ENCODE measurements at regions not wholly inside any gene's neighbourhood (a gene's known extent, or its start where the extent isn't known, plus 50 kb on each side); places are given as distances from the start of the nearest gene placed in this dataset.

DNA sequence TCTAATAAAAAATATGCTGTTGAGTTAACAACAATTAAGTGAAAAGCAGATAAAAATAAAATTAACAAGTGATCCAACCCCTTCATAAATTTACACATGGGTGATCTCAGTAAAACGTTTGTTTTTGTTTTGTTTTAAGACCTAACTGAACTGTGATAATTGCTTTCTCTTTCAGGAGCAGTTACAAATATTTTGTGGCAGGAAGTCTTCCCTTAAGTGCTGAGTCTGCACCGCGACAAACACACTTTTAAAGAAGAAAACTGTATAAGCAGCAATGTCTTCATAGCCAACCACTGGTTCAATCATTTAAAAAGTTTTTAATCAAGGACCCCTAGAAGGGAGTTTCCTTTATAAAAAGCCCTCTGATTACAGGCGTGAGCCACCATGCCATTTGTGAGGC lies 53.7 kb upstream of the NFKB1 start:
- Histone ChIP-seq H3K27me3 (ENCODE audit: insufficient read depth, low read depth, low read length) (no peaks in the 10 kb centered on the region), H3K79me2 (replicated peaks; ENCODE audit: insufficient read depth, low read length) (no peaks in the 10 kb centered on the region), H3F3A (ENCODE audit: insufficient read depth, low read length, poor library complexity, severe bottlenecking) (no peaks in the 10 kb centered on the region), H3K4me3 (ENCODE audit: low read length) (no peak overlapping the region), H3K36me3 (ENCODE audit: insufficient read depth, low read length) (no peaks in the 10 kb centered on the region), H3K9ac (ENCODE audit: low read length) (no peak overlapping the region), H3K27ac (ENCODE audit: low read length) (no peak overlapping the region), H3K9me2 (ENCODE audit: insufficient read depth, low read length) (no peaks in the 10 kb centered on the region), H3K4me2 (ENCODE audit: low read length) (no peak overlapping the region), H3K9me3 (ENCODE audit: low read length) (no peaks in the 10 kb centered on the region), H4K20me1 (ENCODE audit: insufficient read depth) (no peaks in the 10 kb centered on the region), H2AFZ (ENCODE audit: low read depth, low read length) (no peak overlapping the region)
- TF ChIP-seq TAF1 (IDR thresholded peaks at IDR 0.05; ENCODE audit: low read depth) (no peak), RAD21 (conservative IDR thresholded peaks at IDR 0.05) (no peak), EP300 (conservative IDR thresholded peaks at IDR 0.05; ENCODE audit: poor library complexity, severe bottlenecking) (no peak), MXI1 (conservative IDR thresholded peaks at IDR 0.05; ENCODE audit: poor library complexity, severe bottlenecking) (no peak), SMC3 (conservative IDR thresholded peaks at IDR 0.05; ENCODE audit: poor library complexity) (no peak), POLR2AphosphoS5 (IDR thresholded peaks at IDR 0.05) (no peak), EZH2 (IDR thresholded peaks at IDR 0.05; ENCODE audit: borderline replicate concordance, insufficient read depth, low read length, poor library complexity, severe bottlenecking) (no peak)
- TF ChIP-seq, protein P1, sequence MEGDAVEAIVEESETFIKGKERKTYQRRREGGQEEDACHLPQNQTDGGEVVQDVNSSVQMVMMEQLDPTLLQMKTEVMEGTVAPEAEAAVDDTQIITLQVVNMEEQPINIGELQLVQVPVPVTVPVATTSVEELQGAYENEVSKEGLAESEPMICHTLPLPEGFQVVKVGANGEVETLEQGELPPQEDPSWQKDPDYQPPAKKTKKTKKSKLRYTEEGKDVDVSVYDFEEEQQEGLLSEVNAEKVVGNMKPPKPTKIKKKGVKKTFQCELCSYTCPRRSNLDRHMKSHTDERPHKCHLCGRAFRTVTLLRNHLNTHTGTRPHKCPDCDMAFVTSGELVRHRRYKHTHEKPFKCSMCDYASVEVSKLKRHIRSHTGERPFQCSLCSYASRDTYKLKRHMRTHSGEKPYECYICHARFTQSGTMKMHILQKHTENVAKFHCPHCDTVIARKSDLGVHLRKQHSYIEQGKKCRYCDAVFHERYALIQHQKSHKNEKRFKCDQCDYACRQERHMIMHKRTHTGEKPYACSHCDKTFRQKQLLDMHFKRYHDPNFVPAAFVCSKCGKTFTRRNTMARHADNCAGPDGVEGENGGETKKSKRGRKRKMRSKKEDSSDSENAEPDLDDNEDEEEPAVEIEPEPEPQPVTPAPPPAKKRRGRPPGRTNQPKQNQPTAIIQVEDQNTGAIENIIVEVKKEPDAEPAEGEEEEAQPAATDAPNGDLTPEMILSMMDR (IDR thresholded peaks at IDR 0.05; ENCODE audit: poor library complexity, severe bottlenecking): no peak
- TF ChIP-seq, protein P2, sequence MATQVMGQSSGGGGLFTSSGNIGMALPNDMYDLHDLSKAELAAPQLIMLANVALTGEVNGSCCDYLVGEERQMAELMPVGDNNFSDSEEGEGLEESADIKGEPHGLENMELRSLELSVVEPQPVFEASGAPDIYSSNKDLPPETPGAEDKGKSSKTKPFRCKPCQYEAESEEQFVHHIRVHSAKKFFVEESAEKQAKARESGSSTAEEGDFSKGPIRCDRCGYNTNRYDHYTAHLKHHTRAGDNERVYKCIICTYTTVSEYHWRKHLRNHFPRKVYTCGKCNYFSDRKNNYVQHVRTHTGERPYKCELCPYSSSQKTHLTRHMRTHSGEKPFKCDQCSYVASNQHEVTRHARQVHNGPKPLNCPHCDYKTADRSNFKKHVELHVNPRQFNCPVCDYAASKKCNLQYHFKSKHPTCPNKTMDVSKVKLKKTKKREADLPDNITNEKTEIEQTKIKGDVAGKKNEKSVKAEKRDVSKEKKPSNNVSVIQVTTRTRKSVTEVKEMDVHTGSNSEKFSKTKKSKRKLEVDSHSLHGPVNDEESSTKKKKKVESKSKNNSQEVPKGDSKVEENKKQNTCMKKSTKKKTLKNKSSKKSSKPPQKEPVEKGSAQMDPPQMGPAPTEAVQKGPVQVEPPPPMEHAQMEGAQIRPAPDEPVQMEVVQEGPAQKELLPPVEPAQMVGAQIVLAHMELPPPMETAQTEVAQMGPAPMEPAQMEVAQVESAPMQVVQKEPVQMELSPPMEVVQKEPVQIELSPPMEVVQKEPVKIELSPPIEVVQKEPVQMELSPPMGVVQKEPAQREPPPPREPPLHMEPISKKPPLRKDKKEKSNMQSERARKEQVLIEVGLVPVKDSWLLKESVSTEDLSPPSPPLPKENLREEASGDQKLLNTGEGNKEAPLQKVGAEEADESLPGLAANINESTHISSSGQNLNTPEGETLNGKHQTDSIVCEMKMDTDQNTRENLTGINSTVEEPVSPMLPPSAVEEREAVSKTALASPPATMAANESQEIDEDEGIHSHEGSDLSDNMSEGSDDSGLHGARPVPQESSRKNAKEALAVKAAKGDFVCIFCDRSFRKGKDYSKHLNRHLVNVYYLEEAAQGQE (IDR thresholded peaks at IDR 0.05; ENCODE audit: borderline replicate concordance): no peak

DNA sequence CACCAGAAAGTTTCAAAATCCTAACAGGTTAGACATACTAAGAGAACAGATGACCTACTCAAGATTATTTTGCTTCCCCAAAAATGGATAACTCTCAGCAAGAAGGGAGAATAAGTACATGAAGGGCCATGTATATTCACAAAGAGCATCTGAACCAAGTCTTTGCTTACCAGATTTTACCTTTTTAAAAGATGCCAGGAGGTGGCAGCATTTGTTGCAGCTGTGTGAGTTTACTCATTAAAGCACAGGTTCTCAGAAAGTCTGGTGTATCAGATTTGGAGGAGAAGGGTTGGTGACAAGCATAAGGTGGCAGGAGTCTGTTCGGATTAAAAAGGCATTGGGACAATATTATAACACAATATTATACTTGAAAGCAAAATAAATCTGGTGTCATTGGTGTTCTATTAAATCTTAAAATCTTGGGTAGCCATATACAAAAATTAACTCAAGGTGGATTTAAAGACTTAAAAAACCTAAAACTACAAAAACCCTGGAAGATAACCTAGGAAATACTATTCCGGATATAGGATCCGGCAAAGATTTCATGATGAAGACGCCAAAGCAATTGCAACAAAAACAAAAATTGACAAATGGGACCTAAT lies 51.3 kb upstream of the NFKB1 start:
- Histone ChIP-seq H3K4me3 (ENCODE audit: low read length) (no peak overlapping the region), H2AFZ (ENCODE audit: low read depth, low read length) (no peak overlapping the region), H3K9ac (ENCODE audit: low read length) (no peak overlapping the region), H3K9me2 (ENCODE audit: insufficient read depth, low read length) (no peaks in the 10 kb centered on the region), H3F3A (ENCODE audit: insufficient read depth, low read length, poor library complexity, severe bottlenecking) (no peaks in the 10 kb centered on the region), H3K27me3 (ENCODE audit: insufficient read depth, low read depth, low read length) (no peaks in the 10 kb centered on the region), H3K9me3 (ENCODE audit: low read length) (no peaks in the 10 kb centered on the region), H3K36me3 (ENCODE audit: insufficient read depth, low read length) (no peaks in the 10 kb centered on the region), H3K27ac (ENCODE audit: low read length) (no peak overlapping the region), H3K79me2 (replicated peaks; ENCODE audit: insufficient read depth, low read length) (no peaks in the 10 kb centered on the region), H4K20me1 (ENCODE audit: insufficient read depth) (no peaks in the 10 kb centered on the region), H3K4me2 (ENCODE audit: low read length) (no peak overlapping the region)
- TF ChIP-seq, protein P1 (IDR thresholded peaks at IDR 0.05; ENCODE audit: poor library complexity, severe bottlenecking): peak; percentile 81
- peak; percentile 83 for TF ChIP-seq RAD21 (conservative IDR thresholded peaks at IDR 0.05)
- TF ChIP-seq TAF1 (IDR thresholded peaks at IDR 0.05; ENCODE audit: low read depth): no peak
- TF ChIP-seq SMC3 (conservative IDR thresholded peaks at IDR 0.05; ENCODE audit: poor library complexity): peak; percentile 90

Data from neural cell (in vitro differentiated cells).